ENCODE measurements at regions not wholly inside any gene's neighbourhood (a gene's known extent, or its start where the extent isn't known, plus 50 kb on each side); places are given as distances from the start of the nearest gene placed in this dataset.

DNA sequence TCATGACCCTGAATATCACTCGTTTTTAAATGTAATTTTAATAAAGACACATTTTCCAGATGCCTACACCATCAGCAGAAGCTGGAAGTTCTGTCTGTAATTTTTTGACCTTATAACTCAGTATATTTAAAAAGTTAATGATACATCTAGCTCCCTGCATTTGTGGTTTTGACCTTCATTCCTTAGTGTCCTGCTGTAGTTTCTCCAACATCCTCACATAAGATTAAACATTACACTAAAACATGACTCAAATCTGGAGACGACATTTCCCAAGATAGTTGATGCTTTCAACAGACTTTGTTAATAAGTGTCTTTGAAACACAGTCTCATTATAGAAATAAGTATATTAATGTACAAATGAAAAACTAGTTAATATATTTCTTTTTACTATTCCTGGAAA, 363.1 kb downstream of the POM121L12 start:
- ChIA-PET POLR2A (no interaction called here), CTCF (no interaction called here)
- DNase-seq (ENCODE audit: extremely low spot score): no peak
- TF ChIP-seq ELF4 (IDR thresholded peaks at IDR 0.05): no peak
- TF ChIP-seq FOXM1 (IDR thresholded peaks at IDR 0.05; ENCODE audit: borderline replicate concordance): no peak
- TF ChIP-seq SUZ12 (IDR thresholded peaks at IDR 0.05): no peak
- no peak for TF ChIP-seq FOXA1 (IDR thresholded peaks at IDR 0.05)
- no peak for TF ChIP-seq CTBP1 (IDR thresholded peaks at IDR 0.05; ENCODE audit: borderline replicate concordance)
- TF ChIP-seq BHLHE40 (IDR thresholded peaks at IDR 0.05; ENCODE audit: borderline replicate concordance): no peak
- no peak for TF ChIP-seq SP1 (IDR thresholded peaks at IDR 0.05)
- TF ChIP-seq HDGF (IDR thresholded peaks at IDR 0.05; ENCODE audit: borderline replicate concordance): no peak
- TF ChIP-seq NFRKB (IDR thresholded peaks at IDR 0.05): no peak

- no peak for TF ChIP-seq FOXM1 (IDR thresholded peaks at IDR 0.05; ENCODE audit: borderline replicate concordance)
- TF ChIP-seq ARNT (IDR thresholded peaks at IDR 0.05): no peak
- TF ChIP-seq, protein P1, sequence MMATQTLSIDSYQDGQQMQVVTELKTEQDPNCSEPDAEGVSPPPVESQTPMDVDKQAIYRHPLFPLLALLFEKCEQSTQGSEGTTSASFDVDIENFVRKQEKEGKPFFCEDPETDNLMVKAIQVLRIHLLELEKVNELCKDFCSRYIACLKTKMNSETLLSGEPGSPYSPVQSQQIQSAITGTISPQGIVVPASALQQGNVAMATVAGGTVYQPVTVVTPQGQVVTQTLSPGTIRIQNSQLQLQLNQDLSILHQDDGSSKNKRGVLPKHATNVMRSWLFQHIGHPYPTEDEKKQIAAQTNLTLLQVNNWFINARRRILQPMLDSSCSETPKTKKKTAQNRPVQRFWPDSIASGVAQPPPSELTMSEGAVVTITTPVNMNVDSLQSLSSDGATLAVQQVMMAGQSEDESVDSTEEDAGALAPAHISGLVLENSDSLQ (IDR thresholded peaks at IDR 0.05): no peak
- POLR2A ChIA-PET: no interaction called here
- CTCF ChIA-PET: no interaction called here
- no peak for DNase-seq (ENCODE audit: extremely low spot score)
Measured at GRCh38 chr7:53413021-53413420, 377.6 kb downstream of the POM121L12 start.

- no peak for TF ChIP-seq NFRKB (IDR thresholded peaks at IDR 0.05)
- no peak for TF ChIP-seq TARDBP (IDR thresholded peaks at IDR 0.05)
- TF ChIP-seq SP1 (IDR thresholded peaks at IDR 0.05): no peak
- no peak for TF ChIP-seq FOXA1 (IDR thresholded peaks at IDR 0.05)
- TF ChIP-seq FOXM1 (IDR thresholded peaks at IDR 0.05; ENCODE audit: borderline replicate concordance): no peak
- TF ChIP-seq SUZ12 (IDR thresholded peaks at IDR 0.05): no peak
- no peak for TF ChIP-seq L3MBTL2 (conservative IDR thresholded peaks at IDR 0.05)
- no peak for TF ChIP-seq CTBP1 (IDR thresholded peaks at IDR 0.05; ENCODE audit: borderline replicate concordance)
- no peak for TF ChIP-seq BHLHE40 (IDR thresholded peaks at IDR 0.05; ENCODE audit: borderline replicate concordance)
- no peak for TF ChIP-seq ELF4 (IDR thresholded peaks at IDR 0.05)
- no peak for TF ChIP-seq HDGF (IDR thresholded peaks at IDR 0.05; ENCODE audit: borderline replicate concordance)
- TF ChIP-seq FOXK2 (IDR thresholded peaks at IDR 0.05): no peak
- POLR2A ChIA-PET: no interaction called here
- no peak for DNase-seq (ENCODE audit: extremely low spot score)
- CTCF ChIA-PET: no interaction called here
Measured at GRCh38 chr7:53415816-53416215, 380.4 kb downstream of the POM121L12 start.

GRCh38 chr7:53418834-53419482, 383.5 kb downstream of the POM121L12 start:
- ChIA-PET CTCF (no interaction called here), POLR2A (no interaction called here)
- TF ChIP-seq FOXA1 (IDR thresholded peaks at IDR 0.05) (no peak), L3MBTL2 (conservative IDR thresholded peaks at IDR 0.05) (no peak), ARNT (IDR thresholded peaks at IDR 0.05) (no peak), FOXM1 (IDR thresholded peaks at IDR 0.05; ENCODE audit: borderline replicate concordance) (no peak), ELF4 (IDR thresholded peaks at IDR 0.05) (no peak), TARDBP (IDR thresholded peaks at IDR 0.05) (no peak), SUZ12 (IDR thresholded peaks at IDR 0.05) (no peak), FOXK2 (IDR thresholded peaks at IDR 0.05) (no peak), SP1 (IDR thresholded peaks at IDR 0.05) (no peak), HDGF (IDR thresholded peaks at IDR 0.05; ENCODE audit: borderline replicate concordance) (no peak), BHLHE40 (IDR thresholded peaks at IDR 0.05; ENCODE audit: borderline replicate concordance) (no peak), LEF1 (IDR thresholded peaks at IDR 0.05; ENCODE audit: borderline replicate concordance) (no peak), ZNF384 (IDR thresholded peaks at IDR 0.05) (no peak)
- no peak for DNase-seq (ENCODE audit: extremely low spot score)

GRCh38 chr7:53420550-53420949, 385.1 kb downstream of the POM121L12 start:
- ChIA-PET POLR2A (no interaction called here), CTCF (no interaction called here)
- DNase-seq (ENCODE audit: extremely low spot score): no peak
- TF ChIP-seq BHLHE40 (IDR thresholded peaks at IDR 0.05; ENCODE audit: borderline replicate concordance) (no peak), ELF4 (IDR thresholded peaks at IDR 0.05) (no peak), FOXA1 (IDR thresholded peaks at IDR 0.05) (no peak), TARDBP (IDR thresholded peaks at IDR 0.05) (no peak), LEF1 (IDR thresholded peaks at IDR 0.05; ENCODE audit: borderline replicate concordance) (no peak)

DNA sequence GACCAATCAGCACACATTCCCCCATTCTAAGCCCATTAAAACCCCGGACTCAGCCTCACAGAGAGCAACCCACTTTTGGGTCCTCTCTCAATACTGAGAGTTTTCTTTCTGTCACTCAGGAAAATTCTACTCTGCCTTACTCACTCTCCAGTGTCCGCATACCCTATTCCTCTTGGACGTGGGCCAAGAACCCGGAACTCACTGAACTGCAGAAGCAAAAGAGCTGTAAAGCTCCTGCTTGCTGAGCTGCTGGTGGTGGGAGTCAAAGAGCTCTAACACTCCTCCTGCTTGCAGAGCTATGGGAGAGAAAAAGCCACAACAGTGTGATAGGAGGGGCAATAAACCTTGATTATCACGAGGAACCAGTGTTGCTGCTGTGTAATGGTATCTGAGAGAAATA, 386.9 kb downstream of the POM121L12 start:
- ChIA-PET CTCF (no interaction called here), POLR2A (no interaction called here)
- TF ChIP-seq FOXA1 (IDR thresholded peaks at IDR 0.05) (no peak), ARNT (IDR thresholded peaks at IDR 0.05) (no peak)
- DNase-seq (ENCODE audit: extremely low spot score): no peak

- no peak for DNase-seq (ENCODE audit: extremely low spot score)
Measured at GRCh38 chr7:53426145-53426750, 390.8 kb downstream of the POM121L12 start.

More at GRCh38 chr7:53426145-53426750, 390.8 kb downstream of the POM121L12 start:
- no peak for TF ChIP-seq SP1 (IDR thresholded peaks at IDR 0.05)
- no peak for TF ChIP-seq FOXM1 (IDR thresholded peaks at IDR 0.05; ENCODE audit: borderline replicate concordance)
- TF ChIP-seq, protein P1 (IDR thresholded peaks at IDR 0.05): no peak
- TF ChIP-seq NFRKB (IDR thresholded peaks at IDR 0.05): no peak
- no peak for TF ChIP-seq CTBP1 (IDR thresholded peaks at IDR 0.05; ENCODE audit: borderline replicate concordance)
- TF ChIP-seq ARNT (IDR thresholded peaks at IDR 0.05): no peak
- TF ChIP-seq ZNF384 (IDR thresholded peaks at IDR 0.05): no peak
- TF ChIP-seq HDGF (IDR thresholded peaks at IDR 0.05; ENCODE audit: borderline replicate concordance): no peak
- no peak for TF ChIP-seq FOXA1 (IDR thresholded peaks at IDR 0.05)
- TF ChIP-seq TARDBP (IDR thresholded peaks at IDR 0.05): no peak
- TF ChIP-seq BHLHE40 (IDR thresholded peaks at IDR 0.05; ENCODE audit: borderline replicate concordance): no peak
- TF ChIP-seq L3MBTL2 (conservative IDR thresholded peaks at IDR 0.05): no peak
- no peak for TF ChIP-seq LEF1 (IDR thresholded peaks at IDR 0.05; ENCODE audit: borderline replicate concordance)
- no peak for TF ChIP-seq SUZ12 (IDR thresholded peaks at IDR 0.05)
- no peak for TF ChIP-seq ELF4 (IDR thresholded peaks at IDR 0.05)
- ChIA-PET POLR2A (no interaction called here), CTCF (no interaction called here)
